HepG2 (cell line): ENCODE measurements at regions not wholly inside any gene's neighbourhood (a gene's known extent, or its start where the extent isn't known, plus 50 kb on each side); places are given as distances from the start of the nearest gene placed in this dataset.

Experiments used
- BCL6 ChIP-seq: IDR thresholded peaks from 2 replicates; pipeline ENCODE4 v1.6.1; 2016; ENCODE audit warnings: missing genetic modification reagents, missing compliant biosample characterization
- CEBPB ChIP-seq: IDR thresholded peaks from 2 replicates; pipeline ENCODE4 v1.6.1; 2011; ENCODE audit warnings: low read depth, low read length, improper control_type of control experiment, borderline replicate concordance
- CREB1 ChIP-seq, 2 experiments: fragments of 450-650 bp in 1 of 2; IDR thresholded peaks; 2 replicates each; pipeline ENCODE4 v1.6.1; 2016 to 2017; ENCODE audit warnings: control low read depth in 1 of 2, mild to moderate bottlenecking in 1 of 2, missing compliant biosample characterization in 1 of 2, missing genetic modification characterization in 1 of 2
- DMAP1 ChIP-seq: IDR thresholded peaks from 2 replicates; pipeline ENCODE4 v1.6.1; 2016
- GATAD1 ChIP-seq: IDR thresholded peaks from 2 replicates; pipeline ENCODE4 v1.6.1; 2016; ENCODE audit warnings: missing genetic modification reagents, missing compliant biosample characterization
- GTF2F1 ChIP-seq: fragments of 150-350 bp; IDR thresholded peaks from 2 replicates; pipeline ENCODE4 v1.6.1; 2014; ENCODE audit warnings: low read length
- HOXA7 ChIP-seq: sonication (generic); formaldehyde crosslinking; IDR thresholded peaks from 2 replicates; pipeline ENCODE4 v1.8.1; 2022; ENCODE audit warnings: mild to moderate bottlenecking, missing genetic modification reagents, moderate library complexity
- MIER3 ChIP-seq: IDR thresholded peaks from 2 replicates; pipeline ENCODE4 v1.6.1; 2016; ENCODE audit warnings: missing compliant biosample characterization, borderline replicate concordance
- NCOR1 ChIP-seq: fragments of 200-600 bp; sonication (generic); IDR thresholded peaks from 2 replicates; pipeline ENCODE4 v1.7.0; 2017; ENCODE audit warnings: antibody characterized with exemption, low read length, borderline replicate concordance
- NR2F1 ChIP-seq, 2 experiments: fragments of 450-650 bp in 1 of 2; formaldehyde crosslinking in 1 of 2; IDR thresholded peaks; 2 replicates each; pipeline versions ENCODE4 v1.5.0 to v1.6.1; 2016 to 2020; ENCODE audit warnings: mild to moderate bottlenecking in 1 of 2, missing compliant biosample characterization in 1 of 2, missing genetic modification reagents in 1 of 2, moderate library complexity in 1 of 2
- PPARG ChIP-seq: conservative IDR thresholded peaks from 2 replicates; pipeline ENCODE4 v1.6.1; 2016; ENCODE audit warnings: missing biosample characterization, missing genetic modification reagents
- RXRB ChIP-seq: IDR thresholded peaks from 2 replicates; pipeline ENCODE4 v1.6.1; 2016; ENCODE audit warnings: borderline replicate concordance, missing genetic modification reagents, missing compliant biosample characterization
- SP1 ChIP-seq, 2 experiments: fragments of 450-650 bp in 1 of 2; sonication (generic) in 1 of 2; formaldehyde crosslinking in 1 of 2; IDR thresholded peaks; 2 replicates each; pipeline versions ENCODE4 v1.4.0 to v1.6.1; 2016 to 2020; ENCODE audit warnings: missing genetic modification reagents in 1 of 2
- ZNF430 ChIP-seq: sonication (generic); formaldehyde crosslinking; IDR thresholded peaks from 2 replicates; pipeline ENCODE4 v1.9.0; 2021; ENCODE audit warnings: mild to moderate bottlenecking, missing genetic modification reagents
- ZNF75D ChIP-seq: sonication (generic); formaldehyde crosslinking; IDR thresholded peaks from 2 replicates; pipeline ENCODE4 v1.8.1; 2023; ENCODE audit warnings: missing genetic modification reagents, mild to moderate bottlenecking, borderline replicate concordance
- ZNF775 ChIP-seq: sonication (generic); formaldehyde crosslinking; IDR thresholded peaks from 2 replicates; pipeline ENCODE4 v1.4.0; 2020; ENCODE audit warnings: missing genetic modification reagents, mild to moderate bottlenecking, moderate library complexity, borderline replicate concordance
- ZNF792 ChIP-seq: IDR thresholded peaks from 2 replicates; pipeline ENCODE4 v1.6.1; 2016
- TF ChIP-seq, protein P1 (sequence below): IDR thresholded peaks from 2 replicates; pipeline ENCODE4 v1.6.1; 2016; ENCODE audit warnings: low read depth, missing genetic modification reagents, missing compliant biosample characterization
- TF ChIP-seq, protein P2 (sequence below): sonication (generic); formaldehyde crosslinking; IDR thresholded peaks from 2 replicates; pipeline ENCODE4 v1.5.1; 2020; ENCODE audit warnings: missing genetic modification reagents, mild to moderate bottlenecking, borderline replicate concordance
- TF ChIP-seq, protein P3 (sequence below): IDR thresholded peaks from 2 replicates; pipeline ENCODE4 v1.6.1; 2018; ENCODE audit warnings: missing genetic modification reagents, mild to moderate bottlenecking, missing compliant biosample characterization
- TF ChIP-seq, protein P4 (sequence below): sonication (generic); formaldehyde crosslinking; IDR thresholded peaks from 2 replicates; pipeline ENCODE4 v1.4.0; 2020; ENCODE audit warnings: missing genetic modification reagents
- TF ChIP-seq, protein P5 (sequence below): sonication (generic); formaldehyde crosslinking; IDR thresholded peaks from 2 replicates; pipeline ENCODE4 v1.4.0; 2020; ENCODE audit warnings: missing genetic modification reagents, low read depth, mild to moderate bottlenecking, borderline replicate concordance

DNA sequence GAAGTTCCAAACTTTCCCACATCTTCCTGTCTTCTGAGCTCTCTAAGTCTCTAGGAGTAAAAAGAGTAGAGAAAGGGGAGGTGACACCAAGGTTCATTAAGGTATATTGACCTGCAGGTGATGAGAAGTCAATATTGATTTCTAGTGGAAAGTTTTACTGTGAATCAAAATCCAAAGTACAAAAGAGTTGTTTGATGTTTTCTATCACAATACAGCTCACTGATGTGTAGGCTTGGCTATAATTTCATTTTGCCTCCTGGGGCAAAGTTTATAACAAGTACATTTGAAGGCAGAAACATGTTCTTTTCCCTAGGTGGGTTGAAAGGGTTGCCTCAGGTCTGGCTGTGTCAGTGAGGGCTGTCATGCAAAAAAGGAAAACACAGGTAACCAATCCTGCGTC, 65.2 kb upstream of the LRPPRC start (continued):
- TF ChIP-seq, protein P1, sequence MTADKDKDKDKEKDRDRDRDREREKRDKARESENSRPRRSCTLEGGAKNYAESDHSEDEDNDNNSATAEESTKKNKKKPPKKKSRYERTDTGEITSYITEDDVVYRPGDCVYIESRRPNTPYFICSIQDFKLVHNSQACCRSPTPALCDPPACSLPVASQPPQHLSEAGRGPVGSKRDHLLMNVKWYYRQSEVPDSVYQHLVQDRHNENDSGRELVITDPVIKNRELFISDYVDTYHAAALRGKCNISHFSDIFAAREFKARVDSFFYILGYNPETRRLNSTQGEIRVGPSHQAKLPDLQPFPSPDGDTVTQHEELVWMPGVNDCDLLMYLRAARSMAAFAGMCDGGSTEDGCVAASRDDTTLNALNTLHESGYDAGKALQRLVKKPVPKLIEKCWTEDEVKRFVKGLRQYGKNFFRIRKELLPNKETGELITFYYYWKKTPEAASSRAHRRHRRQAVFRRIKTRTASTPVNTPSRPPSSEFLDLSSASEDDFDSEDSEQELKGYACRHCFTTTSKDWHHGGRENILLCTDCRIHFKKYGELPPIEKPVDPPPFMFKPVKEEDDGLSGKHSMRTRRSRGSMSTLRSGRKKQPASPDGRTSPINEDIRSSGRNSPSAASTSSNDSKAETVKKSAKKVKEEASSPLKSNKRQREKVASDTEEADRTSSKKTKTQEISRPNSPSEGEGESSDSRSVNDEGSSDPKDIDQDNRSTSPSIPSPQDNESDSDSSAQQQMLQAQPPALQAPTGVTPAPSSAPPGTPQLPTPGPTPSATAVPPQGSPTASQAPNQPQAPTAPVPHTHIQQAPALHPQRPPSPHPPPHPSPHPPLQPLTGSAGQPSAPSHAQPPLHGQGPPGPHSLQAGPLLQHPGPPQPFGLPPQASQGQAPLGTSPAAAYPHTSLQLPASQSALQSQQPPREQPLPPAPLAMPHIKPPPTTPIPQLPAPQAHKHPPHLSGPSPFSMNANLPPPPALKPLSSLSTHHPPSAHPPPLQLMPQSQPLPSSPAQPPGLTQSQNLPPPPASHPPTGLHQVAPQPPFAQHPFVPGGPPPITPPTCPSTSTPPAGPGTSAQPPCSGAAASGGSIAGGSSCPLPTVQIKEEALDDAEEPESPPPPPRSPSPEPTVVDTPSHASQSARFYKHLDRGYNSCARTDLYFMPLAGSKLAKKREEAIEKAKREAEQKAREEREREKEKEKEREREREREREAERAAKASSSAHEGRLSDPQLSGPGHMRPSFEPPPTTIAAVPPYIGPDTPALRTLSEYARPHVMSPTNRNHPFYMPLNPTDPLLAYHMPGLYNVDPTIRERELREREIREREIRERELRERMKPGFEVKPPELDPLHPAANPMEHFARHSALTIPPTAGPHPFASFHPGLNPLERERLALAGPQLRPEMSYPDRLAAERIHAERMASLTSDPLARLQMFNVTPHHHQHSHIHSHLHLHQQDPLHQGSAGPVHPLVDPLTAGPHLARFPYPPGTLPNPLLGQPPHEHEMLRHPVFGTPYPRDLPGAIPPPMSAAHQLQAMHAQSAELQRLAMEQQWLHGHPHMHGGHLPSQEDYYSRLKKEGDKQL, result no peak
- no peak for TF ChIP-seq HOXA7 (CRISPR knock-in tag)
- TF ChIP-seq, protein P2, sequence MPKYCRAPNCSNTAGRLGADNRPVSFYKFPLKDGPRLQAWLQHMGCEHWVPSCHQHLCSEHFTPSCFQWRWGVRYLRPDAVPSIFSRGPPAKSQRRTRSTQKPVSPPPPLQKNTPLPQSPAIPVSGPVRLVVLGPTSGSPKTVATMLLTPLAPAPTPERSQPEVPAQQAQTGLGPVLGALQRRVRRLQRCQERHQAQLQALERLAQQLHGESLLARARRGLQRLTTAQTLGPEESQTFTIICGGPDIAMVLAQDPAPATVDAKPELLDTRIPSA, result no peak
- no peak for TF ChIP-seq GATAD1 (CRISPR knock-in tag)
- TF ChIP-seq, protein P3, sequence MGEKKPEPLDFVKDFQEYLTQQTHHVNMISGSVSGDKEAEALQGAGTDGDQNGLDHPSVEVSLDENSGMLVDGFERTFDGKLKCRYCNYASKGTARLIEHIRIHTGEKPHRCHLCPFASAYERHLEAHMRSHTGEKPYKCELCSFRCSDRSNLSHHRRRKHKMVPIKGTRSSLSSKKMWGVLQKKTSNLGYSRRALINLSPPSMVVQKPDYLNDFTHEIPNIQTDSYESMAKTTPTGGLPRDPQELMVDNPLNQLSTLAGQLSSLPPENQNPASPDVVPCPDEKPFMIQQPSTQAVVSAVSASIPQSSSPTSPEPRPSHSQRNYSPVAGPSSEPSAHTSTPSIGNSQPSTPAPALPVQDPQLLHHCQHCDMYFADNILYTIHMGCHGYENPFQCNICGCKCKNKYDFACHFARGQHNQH (CRISPR knock-in tag), result no peak
- TF ChIP-seq ZNF792 (CRISPR knock-in tag), result no peak
- TF ChIP-seq RXRB, result 0 out of 2 replicates have a peak, but pooled peaks have one; percentile 29
- TF ChIP-seq, protein P4, sequence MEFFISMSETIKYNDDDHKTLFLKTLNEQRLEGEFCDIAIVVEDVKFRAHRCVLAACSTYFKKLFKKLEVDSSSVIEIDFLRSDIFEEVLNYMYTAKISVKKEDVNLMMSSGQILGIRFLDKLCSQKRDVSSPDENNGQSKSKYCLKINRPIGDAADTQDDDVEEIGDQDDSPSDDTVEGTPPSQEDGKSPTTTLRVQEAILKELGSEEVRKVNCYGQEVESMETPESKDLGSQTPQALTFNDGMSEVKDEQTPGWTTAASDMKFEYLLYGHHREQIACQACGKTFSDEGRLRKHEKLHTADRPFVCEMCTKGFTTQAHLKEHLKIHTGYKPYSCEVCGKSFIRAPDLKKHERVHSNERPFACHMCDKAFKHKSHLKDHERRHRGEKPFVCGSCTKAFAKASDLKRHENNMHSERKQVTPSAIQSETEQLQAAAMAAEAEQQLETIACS (CRISPR knock-in tag), result no peak
- no peak for TF ChIP-seq CEBPB
- no peak for TF ChIP-seq ZNF775 (CRISPR knock-in tag)
- TF ChIP-seq ZNF430 (CRISPR knock-in tag), result no peak
- TF ChIP-seq DMAP1 (CRISPR knock-in tag), result 0 out of 2 replicates have a peak, but pooled peaks have one; percentile 5
- TF ChIP-seq NR2F1 (CRISPR knock-in tag; IDR thresholded peaks at IDR 0.05), result 0 out of 4 replicates have a peak, but pooled peaks of 1 of the 2 experiments have one; percentile 18
- TF ChIP-seq NCOR1, result peak; percentile 87
- TF ChIP-seq, protein P5, sequence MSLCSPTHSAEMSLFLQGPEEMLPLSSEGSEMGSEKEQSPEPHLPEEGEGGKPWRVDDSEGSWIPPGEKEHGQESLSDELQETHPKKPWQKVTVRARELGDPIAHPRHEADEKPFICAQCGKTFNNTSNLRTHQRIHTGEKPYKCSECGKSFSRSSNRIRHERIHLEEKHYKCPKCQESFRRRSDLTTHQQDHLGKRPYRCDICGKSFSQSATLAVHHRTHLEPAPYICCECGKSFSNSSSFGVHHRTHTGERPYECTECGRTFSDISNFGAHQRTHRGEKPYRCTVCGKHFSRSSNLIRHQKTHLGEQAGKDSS (CRISPR knock-in tag), result no peak
- TF ChIP-seq ZNF75D (CRISPR knock-in tag), result no peak
- TF ChIP-seq PPARG (CRISPR knock-in tag), result peak; percentile 3; the same call in 1 of the 2 replicates
- no peak for TF ChIP-seq GTF2F1
- TF ChIP-seq BCL6 (CRISPR knock-in tag), result 0 out of 2 replicates have a peak, but pooled peaks have one; percentile 26
- TF ChIP-seq MIER3 (CRISPR knock-in tag), result no peak
- TF ChIP-seq CREB1 (IDR thresholded peaks at IDR 0.05), result no peak
- TF ChIP-seq CREB1 (CRISPR knock-in tag; IDR thresholded peaks at IDR 0.05), result peak; percentile 48; the same call in 1 of the 2 replicates
- no peak for TF ChIP-seq SP1 (IDR thresholded peaks at IDR 0.05)
- TF ChIP-seq SP1 (CRISPR knock-in tag; IDR thresholded peaks at IDR 0.05), result no peak
